HepG2 (cell line): ENCODE measurements at regions not wholly inside any gene's neighbourhood (a gene's known extent, or its start where the extent isn't known, plus 50 kb on each side); places are given as distances from the start of the nearest gene placed in this dataset.

Source experiments
- ATAC-seq: fragments of 200-7000 bp; cut with Tn5 transposase; 3 replicates; pipeline ENCODE4 v1.9.1; 2020; ENCODE audit warnings: mild to moderate bottlenecking, moderate library complexity
- BruUV-seq: library from RNA; stranded (reverse); fragments of 400-500 nt; replicated peaks from 2 replicates; lab custom pipeline; 2021; lab: Mats Ljungman, UMichigan
- CTCF ChIA-PET: fragments of 300-600 bp; formaldehyde crosslinking; extraction: SDS; loops from one replicate; lab custom pipeline; 2021; ENCODE audit warnings: low total read pairs, inconsistent platforms, low intra/inter-chr PET ratio; lab: Yijun Ruan, JAX
- POLR2A ChIA-PET: fragments of 350-600 bp; sonication (Branson Sonifier 250); formaldehyde crosslinking; loops from one replicate; lab custom pipeline; 2020; ENCODE audit warnings: antibody characterized with exemption, inconsistent platforms; lab: Yijun Ruan, JAX
- DNase-seq: peaks from one replicate; pipeline ENCODE4 v3.0.0-alpha.2; 2015; ENCODE audit warnings: low spot score
- FAIRE-seq: peaks from 3 replicates; lab custom pipeline; 2011; peaks lifted over from hg19 to GRCh38; lab: Jason Lieb, UNC
- H2AFZ ChIP-seq: one replicate; pipeline ENCODE4 v1.6.1; 2011; ENCODE audit warnings: low read length, inconsistent platforms
- H3K27ac ChIP-seq: fragments of 300-600 bp; 3 replicates; pipeline ENCODE4 v1.8.0; 2011; ENCODE audit warnings: mixed run types, mild to moderate bottlenecking, mixed read lengths, low read length, inconsistent platforms; ENCODE audit not compliant: insufficient read depth; ENCODE audit errors: extremely low read length
- H3K27me3 ChIP-seq, 2 experiments: fragments of 200-600 bp in 1 of 2; 2 replicates in 1 of 2; 3 replicates in 1 of 2; pipeline versions ENCODE4 v1.6.0 to v1.8.0; 2011; ENCODE audit warnings: low read length in 2 of 2, mild to moderate bottlenecking in 2 of 2, moderate library complexity in 2 of 2, inconsistent platforms in 1 of 2; ENCODE audit not compliant: insufficient read depth in 2 of 2, control insufficient read depth in 1 of 2
- H3K36me3 ChIP-seq, 2 experiments: fragments of 200-600 bp in 1 of 2; replicated peaks in 1 of 2; 2 replicates in 1 of 2; 3 replicates in 1 of 2; pipeline versions ENCODE4 v1.5.1 to v1.8.0; 2011; ENCODE audit warnings: low read length in 2 of 2, inconsistent platforms in 1 of 2; ENCODE audit not compliant: insufficient read depth in 2 of 2, control insufficient read depth in 1 of 2
- H3K4me1 ChIP-seq: 2 replicates; pipeline ENCODE4 v1.5.1; 2012; ENCODE audit warnings: low read length, inconsistent platforms; ENCODE audit not compliant: insufficient read depth
- H3K4me2 ChIP-seq: 2 replicates; pipeline ENCODE4 v1.6.0; 2011; ENCODE audit warnings: low read depth, low read length, inconsistent platforms
- H3K4me3 ChIP-seq, 3 experiments: fragments of 200-600 bp in 1 of 3; sonication (generic), shearing (Covaris generic) in 1 of 3; replicated peaks in 1 of 3; 2 replicates each; pipeline ENCODE4 v1.5.1; 2011 to 2016; ENCODE audit warnings: low read length in 3 of 3, inconsistent platforms in 2 of 3, low read depth in 2 of 3, mild to moderate bottlenecking in 2 of 3, control low read depth in 1 of 3, mixed read lengths in 1 of 3; ENCODE audit not compliant: insufficient read depth in 1 of 3
- H3K79me2 ChIP-seq: one replicate; pipeline ENCODE4 v1.6.1; 2011; ENCODE audit warnings: low read length, inconsistent platforms; ENCODE audit not compliant: insufficient read depth
- H3K9ac ChIP-seq: 2 replicates; pipeline ENCODE4 v1.6.0; 2011; ENCODE audit warnings: mild to moderate bottlenecking, low read depth, low read length, inconsistent platforms; ENCODE audit not compliant: insufficient read depth
- H3K9me3 ChIP-seq: 2 replicates; pipeline ENCODE4 v1.5.1; 2012; ENCODE audit warnings: mild to moderate bottlenecking, low read length
- H4K20me1 ChIP-seq: 2 replicates; pipeline ENCODE4 v1.6.0; 2011; ENCODE audit warnings: inconsistent platforms, mild to moderate bottlenecking, low read length, moderate library complexity; ENCODE audit not compliant: insufficient read depth
- ATF7-NPFF ChIP-seq: sonication (generic); formaldehyde crosslinking; IDR thresholded peaks from 2 replicates; pipeline ENCODE4 v1.8.1; 2023; ENCODE audit warnings: mild to moderate bottlenecking, low read depth, missing genetic modification reagents, moderate library complexity
- CBX1 ChIP-seq: IDR thresholded peaks from one replicate; pipeline ENCODE4 v1.6.1; 2016; ENCODE audit warnings: antibody characterized with exemption, low read depth
- CENPT ChIP-seq: sonication (generic); formaldehyde crosslinking; IDR thresholded peaks from 2 replicates; pipeline ENCODE4 v1.8.0; 2022; ENCODE audit warnings: low read depth, mild to moderate bottlenecking, moderate library complexity, missing genetic modification reagents
- HDAC6 ChIP-seq: fragments of 200-600 bp; sonication (generic); IDR thresholded peaks from 2 replicates; pipeline ENCODE4 v1.7.0; 2017; ENCODE audit warnings: mild to moderate bottlenecking, antibody characterized with exemption, low read length, low read depth
- KLF16 ChIP-seq, 2 experiments: sonication (generic) in 1 of 2; formaldehyde crosslinking in 1 of 2; IDR thresholded peaks; 2 replicates each; pipeline versions ENCODE4 v1.6.1 to v1.8.0; 2016 to 2023; ENCODE audit warnings: missing genetic modification reagents in 2 of 2, missing compliant biosample characterization in 1 of 2
- MAFG ChIP-seq: sonication (generic); formaldehyde crosslinking; IDR thresholded peaks from 2 replicates; pipeline ENCODE4 v1.5.1; 2020; ENCODE audit warnings: mild to moderate bottlenecking, missing genetic modification reagents
- RFXAP ChIP-seq: sonication (generic); formaldehyde crosslinking; IDR thresholded peaks from 2 replicates; pipeline ENCODE4 v1.4.0; 2020; ENCODE audit warnings: missing genetic modification reagents, borderline replicate concordance
- TCF12 ChIP-seq, 2 experiments: fragments of 450-650 bp in 1 of 2; sonication (generic) in 1 of 2; formaldehyde crosslinking in 1 of 2; IDR thresholded peaks; 2 replicates each; pipeline versions ENCODE4 v1.6.1 to v1.8.0; 2017 to 2022; ENCODE audit warnings: antibody characterized with exemption in 1 of 2, mild to moderate bottlenecking in 1 of 2, missing genetic modification reagents in 1 of 2, moderate library complexity in 1 of 2
- TOE1 ChIP-seq: sonication (generic); formaldehyde crosslinking; IDR thresholded peaks from 2 replicates; pipeline ENCODE4 v1.4.0; 2020; ENCODE audit warnings: mild to moderate bottlenecking, missing genetic modification reagents
- ZNF407 ChIP-seq: sonication (generic); formaldehyde crosslinking; IDR thresholded peaks from one replicate; pipeline ENCODE4 v1.5.1; 2020; ENCODE audit warnings: mild to moderate bottlenecking, missing genetic modification reagents; ENCODE audit errors: not compliant biosample characterization
- ZNF446 ChIP-seq: sonication (generic); formaldehyde crosslinking; IDR thresholded peaks from 2 replicates; pipeline ENCODE4 v1.5.0; 2020; ENCODE audit warnings: mild to moderate bottlenecking, missing genetic modification reagents
- ZNF547 ChIP-seq: sonication (generic); formaldehyde crosslinking; IDR thresholded peaks from 2 replicates; pipeline ENCODE4 v1.5.1; 2020; ENCODE audit warnings: mild to moderate bottlenecking, missing genetic modification reagents
- ZNF775 ChIP-seq: sonication (generic); formaldehyde crosslinking; IDR thresholded peaks from 2 replicates; pipeline ENCODE4 v1.4.0; 2020; ENCODE audit warnings: missing genetic modification reagents, mild to moderate bottlenecking, moderate library complexity, borderline replicate concordance
- ZSCAN5A ChIP-seq: sonication (generic); formaldehyde crosslinking; IDR thresholded peaks from 2 replicates; pipeline ENCODE4 v1.8.0; 2022; ENCODE audit warnings: mild to moderate bottlenecking, missing genetic modification reagents, borderline replicate concordance
- WGBS: methylation state at CpG from one replicate; pipeline ENCODE4 v1.1.6; 2017; ENCODE audit warnings: low lambda C conversion rate; 5-methylcytosine and 5-hydroxymethylcytosine counted together
- in situ Hi-C: cut with HindIII; loops from 2 replicates; pipeline ENCODE4 v1.10.0; 2017; ENCODE audit warnings: low pct_unique_long_range_greater_than_20kb; ENCODE audit not compliant: extremely low pct_ligation_motif_present
- intact Hi-C: fragments of 100-400 bp; cut with micrococcal nuclease; formaldehyde crosslinking; loops from one replicate; pipeline ENCODE4 v1.10.0; 2022; ENCODE audit not compliant: unreplicated experiment
- TF ChIP-seq, protein P1 (sequence below): sonication (generic); formaldehyde crosslinking; IDR thresholded peaks from 2 replicates; pipeline ENCODE4 v1.9.0; 2021; ENCODE audit warnings: missing genetic modification reagents, borderline replicate concordance

DNA sequence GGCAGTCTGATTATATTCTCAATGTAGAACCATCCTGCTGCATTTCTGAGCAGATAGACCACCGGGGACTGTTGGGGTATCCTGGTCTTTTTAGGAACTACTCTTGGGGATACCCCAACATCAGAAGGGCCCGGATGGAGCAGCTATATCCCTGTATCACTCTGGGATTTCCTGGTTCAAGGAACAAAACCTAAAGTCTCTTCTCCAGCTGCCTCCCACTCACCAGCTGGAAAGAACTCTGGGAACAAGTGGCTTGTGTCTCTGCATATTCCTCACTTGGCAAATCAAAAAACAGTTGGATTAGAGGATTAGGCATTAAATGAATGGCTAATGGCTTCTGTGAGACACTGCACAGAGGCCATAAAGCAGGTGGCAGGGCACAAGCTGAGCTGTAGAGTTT lies 62.3 kb upstream of the HS3ST2 start:
- Histone ChIP-seq H4K20me1 (no peaks in the 10 kb centered on the region), H3K4me1 (no peaks in the 10 kb centered on the region), H3K4me2 (no peak overlapping the region), H3K79me2 (no peaks in the 10 kb centered on the region)
- intact Hi-C loops (no loop called here), in situ Hi-C loops (no loop called here)
- no peak for TF ChIP-seq ZNF775 (CRISPR knock-in tag)
- TF ChIP-seq KLF16 (CRISPR knock-in tag; IDR thresholded peaks at IDR 0.05) = no peak
- TF ChIP-seq CBX1 = no peak
- TF ChIP-seq ZNF407 (CRISPR knock-in tag) = no peak
- no peak for TF ChIP-seq CENPT
- no peak for TF ChIP-seq ATF7-NPFF
- TF ChIP-seq HDAC6 = no peak
- TF ChIP-seq TCF12 (IDR thresholded peaks at IDR 0.05) = no peak
- TF ChIP-seq TCF12 (CRISPR knock-in tag; IDR thresholded peaks at IDR 0.05) = no peak
- no peak for TF ChIP-seq TOE1 (CRISPR knock-in tag)
- TF ChIP-seq ZNF547 (CRISPR knock-in tag) = no peak
- TF ChIP-seq RFXAP (CRISPR knock-in tag) = no peak
- TF ChIP-seq, protein P1, sequence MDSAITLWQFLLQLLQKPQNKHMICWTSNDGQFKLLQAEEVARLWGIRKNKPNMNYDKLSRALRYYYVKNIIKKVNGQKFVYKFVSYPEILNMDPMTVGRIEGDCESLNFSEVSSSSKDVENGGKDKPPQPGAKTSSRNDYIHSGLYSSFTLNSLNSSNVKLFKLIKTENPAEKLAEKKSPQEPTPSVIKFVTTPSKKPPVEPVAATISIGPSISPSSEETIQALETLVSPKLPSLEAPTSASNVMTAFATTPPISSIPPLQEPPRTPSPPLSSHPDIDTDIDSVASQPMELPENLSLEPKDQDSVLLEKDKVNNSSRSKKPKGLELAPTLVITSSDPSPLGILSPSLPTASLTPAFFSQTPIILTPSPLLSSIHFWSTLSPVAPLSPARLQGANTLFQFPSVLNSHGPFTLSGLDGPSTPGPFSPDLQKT (CRISPR knock-in tag) = no peak
- TF ChIP-seq MAFG (CRISPR knock-in tag) = no peak
- no peak for TF ChIP-seq ZNF446 (CRISPR knock-in tag)
- TF ChIP-seq ZSCAN5A (CRISPR knock-in tag) = no peak
- TF ChIP-seq, all 625 proteins: peak for 0
- WGBS = 9% methylated on average over 2 of the region's 2 CpGs
- no peak for DNase-seq
- no peaks in the 10 kb centered on the region for H3K9me3 ChIP-seq
- H3K27me3 ChIP-seq = no peaks in the 10 kb centered on the region; a peak in 2 of 5 replicates
- no TSS peak for BruUV-seq
- H3K4me3 ChIP-seq = no peak overlapping the region
- FAIRE-seq = no peak
- no peak for ATAC-seq
- H2AFZ ChIP-seq = no peak overlapping the region
- ChIA-PET CTCF (no interaction called here), POLR2A (no interaction called here)
- H3K36me3 ChIP-seq = no peaks in the 10 kb centered on the region
- H3K9ac ChIP-seq = no peak overlapping the region
- H3K27ac ChIP-seq = no peak overlapping the region
